GM18873 (cell line): ENCODE measurements at regions not wholly inside any gene's neighbourhood (a gene's known extent, or its start where the extent isn't known, plus 50 kb on each side); places are given as distances from the start of the nearest gene placed in this dataset.
"Not testable (repeated sequence)": the region's sequence is repeated elsewhere in the genome, so short reads cannot be mapped to it uniquely, and the experiment has no call there.

Source experiments
- ATAC-seq: cut with Tn5 transposase; IDR thresholded peaks from one replicate; pipeline ENCODE4 v1.9.1; 2021; ENCODE audit warnings: mild to moderate bottlenecking, moderate library complexity, moderate number of reproducible peaks; ENCODE audit not compliant: unreplicated experiment, low FRiP score

DNA sequence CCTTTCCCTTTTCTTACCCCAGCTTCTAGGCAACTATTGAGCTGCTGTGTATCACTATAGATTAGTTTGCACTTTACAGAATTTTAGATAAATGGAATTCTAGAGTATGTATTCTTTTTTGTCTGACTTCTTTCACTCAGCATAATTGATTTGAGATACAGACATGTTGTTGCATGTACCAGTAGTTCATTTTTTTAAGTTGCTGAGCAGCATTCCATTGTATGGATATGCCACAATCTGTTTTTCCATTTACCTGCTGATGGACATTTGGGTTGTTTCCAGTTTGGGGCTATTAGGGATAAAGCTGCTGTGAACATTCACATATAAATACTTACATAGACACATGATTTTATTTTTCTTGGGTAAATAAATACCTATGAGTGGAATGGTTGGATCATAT lies 135.7 kb downstream of the IGF1 start:
- ATAC-seq, result no peak

DNA sequence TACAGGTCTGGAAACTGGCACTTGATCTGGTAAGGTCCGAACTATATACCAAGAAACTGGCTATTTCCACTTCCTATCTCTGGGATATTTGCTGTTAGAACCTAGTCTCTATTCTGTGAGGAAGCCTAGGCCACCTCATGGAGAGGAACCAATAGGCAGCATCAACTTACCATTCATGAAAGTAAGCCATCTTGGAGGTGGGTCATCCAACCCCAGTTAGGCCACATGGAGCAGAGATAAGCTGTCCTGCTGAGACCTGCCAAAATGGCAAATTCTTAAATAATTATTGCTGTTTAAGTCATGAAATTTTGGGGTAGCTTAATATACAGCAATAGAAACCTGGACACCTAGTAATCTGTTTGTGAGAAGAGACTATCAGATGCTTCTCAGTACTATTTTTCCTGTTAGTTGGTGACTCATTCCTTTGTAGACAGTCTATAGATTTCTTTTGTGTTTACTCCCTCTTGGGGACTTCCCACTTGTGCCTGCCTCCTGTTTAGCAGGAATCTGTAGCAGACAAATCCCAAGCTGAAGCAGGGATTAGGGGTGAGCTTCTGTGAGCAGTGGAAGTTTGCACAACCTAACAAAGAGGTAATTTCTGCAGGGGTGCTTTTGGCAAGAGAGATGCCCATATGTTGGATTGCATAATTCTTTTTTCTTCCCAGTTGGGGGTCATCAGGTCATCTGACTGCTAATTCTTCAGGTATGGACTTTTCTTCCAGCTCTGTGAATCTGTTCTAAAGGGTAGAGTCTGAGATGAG lies 136.8 kb downstream of the IGF1 start:
- no peak for ATAC-seq

DNA sequence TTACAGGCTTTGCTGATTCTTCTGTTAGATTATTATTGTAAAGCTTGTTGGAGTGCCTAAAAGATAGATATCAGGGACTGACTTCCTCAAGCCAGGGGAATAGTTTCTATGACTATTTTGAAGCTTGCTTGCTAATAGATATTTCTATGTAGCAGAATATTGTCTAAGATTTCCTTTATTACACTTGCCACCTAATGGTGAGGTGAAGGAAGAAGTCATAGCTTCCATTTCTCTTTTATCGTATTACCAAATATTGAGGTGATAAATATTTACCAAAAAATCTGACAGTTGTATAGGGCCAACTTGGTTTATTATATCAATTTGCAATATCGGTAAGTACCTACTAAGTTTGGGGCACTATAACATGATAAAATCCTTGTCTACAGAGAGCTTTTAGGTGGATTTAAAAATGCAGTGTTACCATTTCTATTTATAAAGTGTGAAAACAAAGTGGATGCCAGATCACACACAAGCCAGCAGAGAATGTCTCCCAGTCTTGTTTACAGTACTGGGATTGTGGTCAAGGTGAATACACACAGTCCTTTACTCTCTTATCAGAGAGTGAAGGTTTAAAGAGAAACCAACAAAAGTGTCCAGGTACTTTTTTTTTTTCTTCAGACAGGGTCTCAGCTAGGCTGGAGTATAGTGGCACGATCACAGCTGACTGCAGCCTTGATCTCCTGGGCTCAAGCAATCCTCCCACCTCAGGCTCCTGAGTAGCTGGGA lies 137.9 kb downstream of the IGF1 start:
- ATAC-seq, result no peak

DNA sequence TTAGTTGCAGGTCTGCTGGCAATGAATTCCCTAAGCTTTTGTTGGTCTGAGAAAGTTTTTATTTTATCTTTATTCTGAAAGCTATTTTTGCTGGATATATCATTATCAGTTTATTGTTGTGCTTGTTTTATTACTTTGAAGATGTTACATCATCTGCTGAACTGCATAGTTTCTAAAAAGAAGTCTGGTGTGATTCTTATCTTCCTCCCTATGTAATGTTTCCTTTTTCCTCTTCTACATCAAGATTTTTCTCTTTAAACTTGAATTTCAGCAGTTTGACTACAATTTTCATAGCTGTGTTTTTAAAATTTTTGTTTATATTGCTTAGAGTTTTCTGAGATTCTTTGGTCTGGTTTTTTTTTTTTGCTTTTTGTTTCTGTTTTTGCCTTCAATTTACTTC lies 137.1 kb upstream of the PMCH start:
- no peak for ATAC-seq

DNA sequence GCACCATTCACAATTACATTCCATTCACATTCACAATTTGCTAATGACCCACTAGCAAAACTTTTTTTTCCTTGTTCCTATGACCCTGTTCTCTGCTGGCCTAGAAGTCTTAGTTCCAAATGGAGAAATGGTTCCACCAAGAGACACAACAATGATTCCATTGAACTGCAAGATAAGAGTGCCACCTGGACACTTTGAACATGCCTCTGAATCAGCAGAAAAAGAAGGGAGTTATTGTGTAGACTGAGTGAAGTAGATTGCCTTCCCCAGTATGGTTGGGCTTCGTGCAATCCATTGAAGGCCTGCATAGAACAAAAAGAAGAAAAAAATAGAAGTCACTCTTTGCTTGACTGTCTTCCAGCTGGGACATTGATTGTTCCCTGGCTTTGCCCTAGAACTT lies 133.8 kb upstream of the PMCH start:
- no peak for ATAC-seq

DNA sequence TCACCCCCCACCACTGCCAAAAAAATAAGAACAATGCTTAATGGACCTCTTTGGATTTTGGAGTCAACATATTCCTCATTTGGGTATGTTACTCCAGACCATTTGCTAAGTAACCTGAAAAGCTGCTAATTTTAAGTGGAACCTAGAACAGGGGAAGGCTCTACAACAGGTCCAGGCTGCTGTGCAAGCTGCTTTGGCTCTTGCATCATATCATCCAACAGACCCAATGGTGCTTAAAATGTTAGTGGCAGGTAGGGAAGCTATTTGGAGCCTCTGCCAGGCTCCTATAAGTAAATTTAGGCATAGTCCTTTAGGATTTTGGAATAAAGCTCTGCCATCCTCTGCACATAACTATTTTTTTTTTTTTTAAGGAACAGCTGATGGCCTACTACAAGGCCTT lies 132.2 kb upstream of the PMCH start:
- no peak for ATAC-seq

DNA sequence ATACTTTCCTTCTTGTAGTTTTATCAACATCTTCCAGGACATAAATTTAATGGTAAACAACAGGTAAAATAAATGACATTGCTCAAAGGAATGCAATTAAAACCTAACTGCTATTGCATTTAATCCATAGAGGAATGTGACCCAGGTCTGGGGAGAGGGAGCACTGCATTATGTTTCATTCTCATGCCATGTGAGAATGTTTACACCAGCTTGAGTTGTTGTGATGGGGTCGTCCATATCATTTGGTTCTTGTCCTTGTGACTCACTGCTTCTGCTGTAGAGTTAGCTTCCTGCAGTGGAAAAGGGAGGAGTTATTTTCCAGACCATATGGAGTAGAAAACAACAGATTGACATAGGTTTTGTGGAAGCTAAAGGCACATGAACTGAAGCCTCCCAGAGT lies 129.3 kb upstream of the PMCH start:
- no peak for ATAC-seq

DNA sequence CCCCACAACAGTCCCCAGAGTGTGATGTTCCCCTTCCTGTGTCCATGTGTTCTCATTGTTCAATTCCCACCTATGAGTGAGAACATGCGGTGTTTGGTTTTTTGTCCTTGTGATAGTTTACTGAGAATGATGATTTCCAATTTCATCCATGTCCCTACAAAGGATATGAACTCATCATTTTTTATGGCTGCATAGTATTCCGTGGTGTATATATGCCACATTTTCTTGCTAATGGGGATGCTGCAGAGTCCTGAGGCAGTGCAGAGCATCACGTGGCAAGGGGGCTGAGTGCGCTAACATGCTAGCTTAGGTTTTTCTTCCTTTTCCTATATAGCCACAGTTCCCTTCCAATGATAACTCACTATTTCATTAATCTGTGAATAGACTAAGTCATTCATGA lies 127.5 kb upstream of the PMCH start:
- not testable (repeated sequence) for ATAC-seq

DNA sequence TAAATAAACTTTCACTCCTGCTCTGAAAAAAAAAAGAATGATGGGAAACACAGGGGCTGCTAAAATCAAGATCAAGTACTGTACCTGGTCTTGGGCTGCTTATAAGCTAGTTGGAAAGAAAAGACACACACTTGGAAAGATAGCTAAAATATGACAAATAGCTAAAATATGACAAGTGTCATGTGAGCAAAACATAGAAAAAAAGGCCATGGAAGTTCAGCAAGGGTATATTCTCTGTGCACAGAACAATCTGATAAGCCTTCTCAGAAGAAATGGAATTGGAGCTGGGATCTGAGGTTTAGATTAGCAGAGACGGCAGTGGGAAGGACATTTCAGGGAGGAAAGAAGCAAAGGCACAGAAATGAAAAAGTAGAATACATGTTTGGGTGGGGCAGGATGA lies 126.2 kb upstream of the PMCH start:
- ATAC-seq, result no peak

DNA sequence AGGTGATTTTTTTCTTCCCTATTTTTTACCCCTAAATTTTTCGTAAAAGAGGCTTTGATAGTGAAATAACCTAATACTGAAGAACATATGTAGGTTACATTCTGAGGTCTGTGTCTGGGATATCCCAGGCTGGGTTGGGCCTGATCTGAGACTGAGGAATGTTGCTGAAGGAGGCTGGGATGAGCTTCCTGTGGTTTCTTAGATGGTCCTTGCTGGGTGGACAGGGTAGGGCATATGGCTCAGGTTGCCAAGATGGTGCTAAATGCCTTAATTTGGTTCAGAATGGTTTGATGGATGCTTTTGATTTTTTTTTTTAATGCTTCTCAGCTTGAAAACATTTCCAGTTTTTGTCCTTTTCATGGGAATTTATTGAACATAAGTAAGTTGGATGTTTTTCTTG lies 124.6 kb upstream of the PMCH start:
- ATAC-seq, result no peak

DNA sequence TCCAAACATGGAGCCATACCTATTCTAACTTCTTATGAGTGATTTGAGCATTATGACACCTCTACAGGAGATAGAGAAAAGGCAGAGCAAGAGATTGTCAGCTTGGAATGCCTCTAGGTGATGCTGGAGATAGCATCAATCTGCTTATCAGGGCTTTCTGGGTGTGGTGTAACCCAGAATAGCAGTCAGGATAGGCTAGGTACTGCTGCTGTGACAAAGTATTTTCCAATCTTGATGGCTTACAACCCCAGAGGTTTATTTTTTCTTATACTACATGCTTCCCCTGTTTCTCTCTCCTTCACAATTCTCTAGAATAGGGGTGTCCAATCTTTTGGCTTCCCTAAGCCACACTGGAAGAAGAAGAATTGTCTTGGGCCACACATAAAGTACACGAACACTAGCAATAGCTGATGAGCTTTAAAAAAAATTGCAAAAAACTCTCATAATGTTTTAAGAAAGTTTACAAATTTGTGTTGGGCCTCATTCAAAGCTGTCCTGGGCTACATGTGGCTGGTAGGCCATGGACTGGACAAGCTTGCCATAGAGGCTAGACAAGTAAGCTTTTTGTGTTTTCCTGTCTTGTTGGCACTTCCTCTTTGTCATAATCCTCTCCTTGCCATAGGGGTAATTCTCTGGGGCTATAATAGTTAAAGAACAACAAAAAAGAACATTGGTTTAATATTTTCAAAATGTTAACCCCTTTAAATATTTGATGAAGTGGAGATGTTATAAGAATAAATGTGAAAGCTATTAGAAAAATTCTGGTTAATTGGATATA lies 123.9 kb upstream of the PMCH start:
- no peak for ATAC-seq

DNA sequence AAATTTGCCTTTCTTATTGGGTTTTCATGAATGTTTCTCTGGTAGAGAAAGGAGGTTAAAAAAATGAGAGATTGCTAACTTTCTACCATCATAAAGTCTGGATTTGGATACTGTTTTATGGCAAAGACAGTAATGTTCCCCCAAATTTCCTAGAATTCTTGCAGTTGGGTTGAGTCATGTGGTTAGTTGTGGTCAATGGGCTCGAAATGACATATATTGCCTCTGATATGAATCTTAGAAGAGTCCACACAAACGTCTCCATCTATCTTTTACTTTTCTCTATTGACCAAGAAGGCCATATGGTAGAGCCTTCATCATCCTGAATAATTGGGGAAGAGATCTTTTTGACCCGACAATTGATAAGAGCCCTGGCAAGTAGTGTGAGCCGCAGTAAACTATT lies 119.5 kb upstream of the PMCH start:
- ATAC-seq, result no peak

DNA sequence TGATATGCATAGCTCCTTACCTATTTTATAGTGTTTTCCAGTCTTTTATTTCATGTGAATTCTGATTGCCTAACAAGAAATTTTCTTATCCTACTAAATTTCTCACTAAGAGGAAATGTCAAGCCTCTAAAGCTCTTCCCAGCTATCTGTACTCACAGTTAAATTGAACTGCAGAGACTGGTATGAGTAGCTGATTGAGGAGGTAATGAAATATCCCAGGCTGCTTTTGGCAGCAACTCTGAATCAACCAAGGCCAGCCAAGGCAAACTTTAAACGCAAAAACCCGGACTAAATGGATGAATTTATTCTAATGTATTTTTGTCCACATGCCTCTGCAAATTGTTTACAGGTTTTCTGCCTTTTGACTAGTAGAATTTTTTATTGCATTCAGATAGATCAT lies 119.1 kb upstream of the PMCH start:
- no peak for ATAC-seq

DNA sequence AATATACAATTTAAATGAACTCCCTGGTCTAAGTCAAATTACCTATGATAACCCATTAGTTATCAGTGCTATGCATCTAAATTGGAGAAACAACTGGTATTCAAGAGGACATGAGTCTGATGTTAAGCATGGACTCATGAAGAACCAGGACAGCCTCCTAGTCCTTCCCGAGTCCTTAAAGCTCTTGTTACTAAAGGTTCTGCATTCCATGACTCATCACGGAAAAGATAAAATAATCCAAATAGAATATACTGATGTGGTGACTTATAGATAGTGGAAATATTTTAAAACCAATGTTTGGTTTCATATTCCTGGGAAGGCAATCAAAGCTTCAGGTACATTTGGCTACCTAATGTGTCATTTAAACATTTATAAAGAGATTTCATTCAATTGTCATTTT lies 117.2 kb upstream of the PMCH start:
- no peak for ATAC-seq

DNA sequence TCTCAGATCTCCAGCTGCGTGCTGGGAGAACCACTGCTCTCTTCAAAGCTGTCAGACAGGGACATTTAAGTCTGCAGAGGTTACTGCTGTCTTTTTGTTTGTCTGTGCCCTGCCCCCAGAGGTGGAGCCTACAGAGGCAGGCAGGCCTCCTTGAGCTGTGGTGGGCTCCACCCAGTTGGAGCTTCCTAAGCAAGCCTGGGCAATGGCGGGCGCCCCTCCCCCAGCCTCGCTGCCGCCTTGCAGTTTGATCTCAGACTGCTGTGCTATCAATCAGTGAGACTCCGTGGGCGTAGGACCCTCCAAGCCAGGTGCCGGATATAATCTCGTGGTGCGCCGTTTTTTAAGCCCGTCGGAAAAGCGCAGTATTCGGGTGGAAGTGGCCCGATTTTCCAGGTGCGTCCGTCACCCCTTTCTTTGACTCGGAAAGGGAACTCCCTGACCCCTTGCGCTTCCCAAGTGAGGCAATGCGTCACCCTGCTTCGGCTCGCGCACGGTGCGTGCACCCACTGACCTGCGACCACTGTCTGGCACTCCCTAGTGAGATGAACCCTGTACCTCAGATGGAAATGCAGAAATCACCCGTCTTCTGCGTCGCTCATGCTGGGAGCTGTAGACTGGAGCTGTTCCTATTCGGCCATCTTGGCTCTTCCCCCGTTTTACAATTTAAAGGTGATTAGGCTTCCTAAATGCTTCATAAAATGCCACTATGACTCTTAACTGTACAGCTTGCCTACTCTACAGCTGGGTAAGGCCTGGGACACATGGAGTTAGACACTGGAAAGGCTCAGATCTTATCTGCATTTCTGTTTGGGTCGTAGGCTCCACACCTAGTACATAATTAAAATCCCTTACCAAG lies 115.7 kb upstream of the PMCH start:
- not testable (repeated sequence) for ATAC-seq

DNA sequence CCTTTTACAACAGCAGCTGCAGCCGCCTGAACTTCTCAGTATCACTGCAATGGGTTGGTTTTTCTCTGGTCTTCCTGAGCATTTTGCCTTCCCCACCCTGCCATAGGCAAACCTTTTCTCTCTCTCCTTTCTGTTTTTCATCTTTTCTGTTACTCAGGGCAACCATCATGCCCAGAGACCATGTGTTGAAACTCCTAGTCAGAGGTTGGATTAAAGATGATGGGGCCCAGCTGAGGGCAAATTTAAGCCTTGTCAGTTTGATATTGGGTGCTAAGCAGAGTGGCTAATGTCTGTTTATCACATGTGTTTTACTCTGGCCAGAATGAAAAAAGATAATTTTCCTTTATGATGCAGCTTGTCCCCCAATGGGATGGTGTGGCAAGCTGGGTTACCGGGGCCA lies 107.9 kb upstream of the PMCH start:
- ATAC-seq, result no peak

DNA sequence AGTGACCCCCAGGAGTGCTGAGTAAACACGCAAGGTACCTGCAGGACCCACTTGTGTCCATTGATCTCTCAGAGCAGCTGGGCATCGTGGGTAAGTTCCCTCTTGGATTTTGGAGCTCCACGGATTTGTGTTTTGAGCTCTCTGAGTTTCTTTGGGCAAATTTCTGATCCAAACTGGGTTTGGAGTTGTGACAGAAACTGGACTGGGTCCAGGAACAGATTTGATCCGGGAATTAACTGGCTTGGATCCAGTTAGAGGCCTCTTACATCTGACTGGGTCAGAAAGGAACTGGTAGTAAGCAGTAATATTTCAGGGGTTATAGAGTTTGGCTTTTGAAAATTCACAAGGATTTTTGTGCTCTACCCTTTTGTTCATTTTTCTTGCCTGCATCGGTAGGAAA lies 107.0 kb upstream of the PMCH start:
- not testable (repeated sequence) for ATAC-seq

DNA sequence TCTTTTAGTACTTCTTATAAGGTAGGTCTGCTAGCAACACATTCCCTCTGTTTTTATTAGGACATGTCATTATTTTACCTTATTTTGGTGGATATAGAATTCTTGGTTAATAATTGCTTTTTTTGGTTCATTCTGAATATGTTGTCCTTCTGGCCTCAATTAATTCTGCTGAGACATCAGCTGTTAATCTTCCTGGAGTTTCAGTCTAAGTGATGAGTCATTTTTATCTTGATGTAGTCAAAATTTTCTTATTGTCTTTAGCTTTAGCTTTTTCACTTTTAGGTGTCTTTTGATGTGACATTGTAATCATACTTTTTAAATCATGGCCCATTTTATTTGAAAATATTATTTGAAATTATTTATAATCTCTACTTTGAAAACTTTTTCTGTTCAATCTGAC lies 104.9 kb upstream of the PMCH start:
- ATAC-seq, result no peak

DNA sequence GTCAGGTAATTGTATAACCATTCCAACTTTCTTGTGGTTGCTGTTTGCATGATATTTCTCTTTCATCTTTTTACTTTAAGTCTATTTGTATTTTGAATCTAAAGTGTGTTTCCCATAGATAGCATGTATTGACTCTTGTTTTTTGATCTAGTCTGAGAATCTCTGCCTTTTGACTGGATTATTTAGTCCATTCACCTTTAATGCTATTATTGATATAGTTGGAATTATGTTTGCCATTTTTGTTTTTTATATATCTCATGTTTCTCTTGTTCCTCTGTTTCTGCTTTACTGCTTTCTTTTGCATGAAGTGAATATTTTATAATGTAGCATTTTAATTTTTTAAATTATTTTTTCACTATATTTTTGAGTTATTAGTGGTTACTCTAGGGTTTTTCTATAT lies 103.9 kb upstream of the PMCH start:
- ATAC-seq, result no peak

DNA sequence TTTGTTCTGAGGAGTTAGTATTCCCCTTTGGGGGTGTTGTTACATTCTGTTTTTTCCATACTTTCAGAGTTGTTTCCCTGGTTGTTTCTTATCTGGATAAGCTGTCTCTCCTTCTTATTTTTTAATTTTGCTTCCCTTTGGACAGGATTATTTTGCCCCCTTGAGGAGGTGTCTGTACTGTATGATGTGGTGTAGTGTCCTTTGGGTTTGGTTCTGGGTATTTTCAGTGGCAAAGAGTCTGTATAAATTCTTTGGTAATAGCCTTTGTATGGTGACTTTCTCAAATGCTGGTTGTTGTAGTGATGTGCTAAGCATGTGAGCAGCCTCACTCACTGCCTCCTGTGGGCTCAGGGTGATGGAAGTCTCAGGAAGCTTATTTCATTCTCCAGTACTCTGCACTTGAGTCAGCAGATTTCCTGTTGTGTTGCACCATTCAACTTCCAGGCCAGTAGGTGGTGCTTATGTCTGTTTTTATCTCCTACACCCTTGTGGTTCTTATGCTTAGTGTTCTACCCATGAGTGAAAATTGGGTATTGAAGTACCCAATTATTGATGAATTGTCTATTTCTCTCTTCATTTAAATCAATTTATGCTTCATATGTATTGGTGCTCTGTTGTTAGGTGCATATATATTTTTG lies 103.3 kb upstream of the PMCH start:
- peak; percentile 90 for ATAC-seq
